ENCODE measurements at regions not wholly inside any gene's neighbourhood (a gene's known extent, or its start where the extent isn't known, plus 50 kb on each side); places are given as distances from the start of the nearest gene placed in this dataset.

DNA sequence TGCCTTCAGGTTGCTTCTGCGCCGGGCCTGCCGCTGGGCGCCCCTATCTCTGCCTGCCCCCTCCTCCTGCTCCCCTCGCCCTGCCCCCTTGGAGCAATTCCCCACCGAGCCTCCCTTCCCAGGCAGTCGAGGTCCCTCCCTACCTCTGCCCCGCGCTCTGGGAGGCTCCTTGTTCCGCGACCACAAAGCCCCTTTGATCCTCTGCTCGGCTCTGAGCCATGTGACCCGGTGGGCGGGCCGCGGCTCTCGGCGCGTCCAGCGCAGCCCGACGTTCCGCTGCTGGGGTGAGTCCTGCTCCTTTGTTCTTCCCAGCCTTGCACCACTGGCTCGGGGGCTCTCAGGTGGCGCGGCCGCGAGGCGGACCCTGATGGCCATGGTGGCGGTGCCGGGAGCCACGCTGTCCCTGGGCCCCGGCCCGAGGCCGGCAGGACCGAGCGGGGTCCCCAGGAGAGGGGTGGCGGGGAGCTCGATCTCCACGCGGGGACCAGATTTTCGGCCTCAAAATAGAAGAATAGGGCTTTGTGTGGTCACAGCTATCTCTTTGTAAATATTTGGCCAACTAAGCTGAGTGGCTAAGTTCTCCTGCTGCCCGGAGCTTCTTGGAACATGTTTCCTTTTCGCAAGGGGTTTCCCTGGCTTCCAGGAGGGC, 310.6 kb downstream of the SEC14L1 start (continued):
- TF ChIP-seq ZMYM2 (CRISPR knock-in tag; IDR thresholded peaks at IDR 0.05) (peak; percentile 53; the same call in 1 of the 2 replicates), ZNF44 (CRISPR knock-in tag; IDR thresholded peaks at IDR 0.05) (peak; percentile 83; the same call in 1 of the 2 replicates), FOXK1 (CRISPR knock-in tag; IDR thresholded peaks at IDR 0.05; ENCODE audit: borderline replicate concordance, low read depth) (peak; percentile 77; the same call in 1 of the 2 replicates), TAF15 (IDR thresholded peaks at IDR 0.05; ENCODE audit: low read depth, low read length, poor library complexity, severe bottlenecking) (peak; percentile 85), ELF4 (CRISPR knock-in tag; IDR thresholded peaks at IDR 0.05; ENCODE audit: borderline replicate concordance) (0 out of 2 replicates have a peak, but pooled peaks have one; percentile 50), NKX3-1 (CRISPR knock-in tag; IDR thresholded peaks at IDR 0.05) (peak; percentile 93), ZNF12 (CRISPR knock-in tag; IDR thresholded peaks at IDR 0.05) (peak; percentile 71), ZBTB21 (CRISPR knock-in tag; IDR thresholded peaks at IDR 0.05) (no peak), ZNF282 (IDR thresholded peaks at IDR 0.05; ENCODE audit: partially characterized antibody) (no peak), CREM (IDR thresholded peaks at IDR 0.05) (peak; percentile 43; the same call in 1 of the 2 replicates), CREM (CRISPR knock-in tag; IDR thresholded peaks at IDR 0.05) (no peak), KMT2A (CRISPR knock-in tag; IDR thresholded peaks at IDR 0.05) (peak; percentile 89), ZNF766 (CRISPR knock-in tag; IDR thresholded peaks at IDR 0.05; ENCODE audit: borderline replicate concordance) (peak; percentile 79; the same call in 1 of the 2 replicates), ZKSCAN1 (IDR thresholded peaks at IDR 0.05; ENCODE audit: low read length) (no peak), ZNF737 (CRISPR knock-in tag; IDR thresholded peaks at IDR 0.05; ENCODE audit: borderline replicate concordance) (no peak), KLF6 (CRISPR knock-in tag; IDR thresholded peaks at IDR 0.05) (0 out of 2 replicates have a peak, but pooled peaks have one; percentile 20), NR2F6 (IDR thresholded peaks at IDR 0.05) (peak; percentile 39), NR2F6 (CRISPR knock-in tag; IDR thresholded peaks at IDR 0.05) (peak; percentile 82; the same call in 1 of the 2 replicates), HNF4G (IDR thresholded peaks at IDR 0.05; ENCODE audit: borderline replicate concordance, low read depth, low read length) (peak; percentile 53; the same call in 1 of the 2 replicates), HNF4G (CRISPR knock-in tag; IDR thresholded peaks at IDR 0.05; ENCODE audit: borderline replicate concordance, low read depth) (peak; percentile 49; the same call in 1 of the 2 replicates), KLF13 (CRISPR knock-in tag; IDR thresholded peaks at IDR 0.05) (no peak), ZFP37 (CRISPR knock-in tag; IDR thresholded peaks at IDR 0.05; ENCODE audit: borderline replicate concordance) (0 out of 2 replicates have a peak, but pooled peaks have one; percentile 71)
- TF ChIP-seq, protein P1, sequence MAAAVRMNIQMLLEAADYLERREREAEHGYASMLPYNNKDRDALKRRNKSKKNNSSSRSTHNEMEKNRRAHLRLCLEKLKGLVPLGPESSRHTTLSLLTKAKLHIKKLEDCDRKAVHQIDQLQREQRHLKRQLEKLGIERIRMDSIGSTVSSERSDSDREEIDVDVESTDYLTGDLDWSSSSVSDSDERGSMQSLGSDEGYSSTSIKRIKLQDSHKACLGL (CRISPR knock-in tag; IDR thresholded peaks at IDR 0.05), result peak; percentile 89; the same call in 1 of the 2 replicates
- TF ChIP-seq, protein P2, sequence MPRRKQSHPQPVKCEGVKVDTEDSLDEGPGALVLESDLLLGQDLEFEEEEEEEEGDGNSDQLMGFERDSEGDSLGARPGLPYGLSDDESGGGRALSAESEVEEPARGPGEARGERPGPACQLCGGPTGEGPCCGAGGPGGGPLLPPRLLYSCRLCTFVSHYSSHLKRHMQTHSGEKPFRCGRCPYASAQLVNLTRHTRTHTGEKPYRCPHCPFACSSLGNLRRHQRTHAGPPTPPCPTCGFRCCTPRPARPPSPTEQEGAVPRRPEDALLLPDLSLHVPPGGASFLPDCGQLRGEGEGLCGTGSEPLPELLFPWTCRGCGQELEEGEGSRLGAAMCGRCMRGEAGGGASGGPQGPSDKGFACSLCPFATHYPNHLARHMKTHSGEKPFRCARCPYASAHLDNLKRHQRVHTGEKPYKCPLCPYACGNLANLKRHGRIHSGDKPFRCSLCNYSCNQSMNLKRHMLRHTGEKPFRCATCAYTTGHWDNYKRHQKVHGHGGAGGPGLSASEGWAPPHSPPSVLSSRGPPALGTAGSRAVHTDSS (CRISPR knock-in tag; conservative IDR thresholded peaks at IDR 0.05), result no peak
- TF ChIP-seq, protein P3, sequence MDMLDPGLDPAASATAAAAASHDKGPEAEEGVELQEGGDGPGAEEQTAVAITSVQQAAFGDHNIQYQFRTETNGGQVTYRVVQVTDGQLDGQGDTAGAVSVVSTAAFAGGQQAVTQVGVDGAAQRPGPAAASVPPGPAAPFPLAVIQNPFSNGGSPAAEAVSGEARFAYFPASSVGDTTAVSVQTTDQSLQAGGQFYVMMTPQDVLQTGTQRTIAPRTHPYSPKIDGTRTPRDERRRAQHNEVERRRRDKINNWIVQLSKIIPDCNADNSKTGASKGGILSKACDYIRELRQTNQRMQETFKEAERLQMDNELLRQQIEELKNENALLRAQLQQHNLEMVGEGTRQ (IDR thresholded peaks at IDR 0.05; ENCODE audit: low read depth, low read length), result peak; percentile 88
- TF ChIP-seq, protein P3 (CRISPR knock-in tag; IDR thresholded peaks at IDR 0.05; ENCODE audit: borderline replicate concordance), result peak; percentile 95
- TF ChIP-seq, protein P4, sequence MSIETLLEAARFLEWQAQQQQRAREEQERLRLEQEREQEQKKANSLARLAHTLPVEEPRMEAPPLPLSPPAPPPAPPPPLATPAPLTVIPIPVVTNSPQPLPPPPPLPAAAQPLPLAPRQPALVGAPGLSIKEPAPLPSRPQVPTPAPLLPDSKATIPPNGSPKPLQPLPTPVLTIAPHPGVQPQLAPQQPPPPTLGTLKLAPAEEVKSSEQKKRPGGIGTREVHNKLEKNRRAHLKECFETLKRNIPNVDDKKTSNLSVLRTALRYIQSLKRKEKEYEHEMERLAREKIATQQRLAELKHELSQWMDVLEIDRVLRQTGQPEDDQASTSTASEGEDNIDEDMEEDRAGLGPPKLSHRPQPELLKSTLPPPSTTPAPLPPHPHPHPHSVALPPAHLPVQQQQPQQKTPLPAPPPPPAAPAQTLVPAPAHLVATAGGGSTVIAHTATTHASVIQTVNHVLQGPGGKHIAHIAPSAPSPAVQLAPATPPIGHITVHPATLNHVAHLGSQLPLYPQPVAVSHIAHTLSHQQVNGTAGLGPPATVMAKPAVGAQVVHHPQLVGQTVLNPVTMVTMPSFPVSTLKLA (IDR thresholded peaks at IDR 0.05), result peak; percentile 60

Data from HepG2 (cell line).